Heart right ventricle (tissue), 16 donors: ENCODE measurements at regions not wholly inside any gene's neighbourhood (a gene's known extent, or its start where the extent isn't known, plus 50 kb on each side); places are given as distances from the start of the nearest gene placed in this dataset.
"Not testable (repeated sequence)": the region's sequence is repeated elsewhere in the genome, so short reads cannot be mapped to it uniquely, and the experiment has no call there.

Source experiments
- ATAC-seq, 8 donors: fragments of 200-7000 bp; cut with Tn5 transposase; one replicate each; pipeline ENCODE4 v1.9.1; 2020; ENCODE audit warnings: mild to moderate bottlenecking in 8 of 8, moderate library complexity in 8 of 8, moderate number of reproducible peaks in 1 of 8
- DNase-seq, 2 donors: peaks; one replicate each; pipeline ENCODE4 v3.0.0-alpha.2; 2020
- H3K27ac ChIP-seq, 10 donors: fragments of 200-600 bp; sonication (generic) in 2 of 10; one replicate each; pipeline versions ENCODE4 v1.5.0 to v1.8.0; 2020 to 2022; ENCODE audit warnings: mild to moderate bottlenecking in 3 of 10
- H3K27me3 ChIP-seq, 7 donors: fragments of 200-600 bp; one replicate each; pipeline ENCODE4 v1.8.0; 2021 to 2022; ENCODE audit warnings: mild to moderate bottlenecking in 2 of 7
- H3K36me3 ChIP-seq, 9 donors: fragments of 200-600 bp; sonication (generic) in 1 of 9; one replicate each; pipeline versions ENCODE4 v1.5.0 to v1.8.0; 2020 to 2022; ENCODE audit warnings: mild to moderate bottlenecking in 2 of 9
- H3K4me1 ChIP-seq, 9 donors: fragments of 200-600 bp; sonication (generic) in 1 of 9; one replicate each; pipeline versions ENCODE4 v1.5.0 to v1.8.0; 2020 to 2022; ENCODE audit warnings: mild to moderate bottlenecking in 4 of 9
- H3K4me3 ChIP-seq, 10 donors: fragments of 200-600 bp; sonication (generic) in 2 of 10; one replicate each; pipeline versions ENCODE4 v1.5.0 to v1.8.0; 2020 to 2022; ENCODE audit warnings: mild to moderate bottlenecking in 7 of 10, moderate library complexity in 2 of 10
- H3K9me3 ChIP-seq, 11 donors: fragments of 200-600 bp in 10 of 11; sonication (generic) in 2 of 11; one replicate each; pipeline versions ENCODE4 v1.5.0 to v1.8.0; 2013 to 2022; ENCODE audit warnings: mild to moderate bottlenecking in 2 of 11, control low read depth in 1 of 11, moderate library complexity in 1 of 11
- WGBS, 2 donors: extraction: QIAGEN DNeasy Blood & Tissue Kit; methylation state at CpG; one replicate each; pipeline ENCODE4 v1.1.7; 2013; ENCODE audit warnings: inconsistent platforms in 1 of 2; 5-methylcytosine and 5-hydroxymethylcytosine counted together
- intact Hi-C, 10 donors: fragments of 100-400 bp; cut with DNase I; formaldehyde crosslinking; loops; one replicate each; pipeline versions ENCODE4 v1.11.1 to v1.14.2; 2022
- TF ChIP-seq, protein P1 (sequence below), 9 donors: fragments of 200-600 bp; sonication (generic) in 2 of 9; IDR thresholded peaks; one replicate each; pipeline versions ENCODE4 v1.5.0 to v1.8.0; 2021 to 2022; ENCODE audit warnings: antibody characterized with exemption in 9 of 9, mild to moderate bottlenecking in 5 of 9, moderate library complexity in 1 of 9
- donor health status: Arrhythmogenic right ventricular cardiomyopathy.
- donor health status: ischemic (EF 13 %, LVEDD 7.1; RV severe dilation, severe dysfunction).
- donor health status: healthy with polysubstance abuse.
- donor health status: DM: no; HTN: yes; CAD: no.
- donor health status: DM: no; HTN: no; CAD: no.
- donor health status: ischemic (EF 25% LVEDD 6.9; RV normal size, moderate dysfunction).
- donor health status: ischemic (EF 25% LVEDD 5.7; RV mildly dilated, moderate dysfunction).
- donor health status: healthy.
- donor health status: DM: yes; HTN: yes; CAD: no.
- donor health status: Ischemic cardiomyopathy.
- donor health status: ischemic (EF 35%, LVEDD 5.7; RV mildly dilated, moderate dysfunction).
- donor health status: nonischemic (EF 11% LVEDD 7.7; RV severe dilation, severe dysfunction).
- donor health status: DM: yes; HTN: yes; CAD: no.
- donor health status: PGD.
- donor health status: ischemic (EF 29% LVEDD 5.4; RV normal size, mild dysfunction).
- donor health status: nonischemic (EF 23%, LVEDD 6.1; RV moderate dilation, normal function).

DNA sequence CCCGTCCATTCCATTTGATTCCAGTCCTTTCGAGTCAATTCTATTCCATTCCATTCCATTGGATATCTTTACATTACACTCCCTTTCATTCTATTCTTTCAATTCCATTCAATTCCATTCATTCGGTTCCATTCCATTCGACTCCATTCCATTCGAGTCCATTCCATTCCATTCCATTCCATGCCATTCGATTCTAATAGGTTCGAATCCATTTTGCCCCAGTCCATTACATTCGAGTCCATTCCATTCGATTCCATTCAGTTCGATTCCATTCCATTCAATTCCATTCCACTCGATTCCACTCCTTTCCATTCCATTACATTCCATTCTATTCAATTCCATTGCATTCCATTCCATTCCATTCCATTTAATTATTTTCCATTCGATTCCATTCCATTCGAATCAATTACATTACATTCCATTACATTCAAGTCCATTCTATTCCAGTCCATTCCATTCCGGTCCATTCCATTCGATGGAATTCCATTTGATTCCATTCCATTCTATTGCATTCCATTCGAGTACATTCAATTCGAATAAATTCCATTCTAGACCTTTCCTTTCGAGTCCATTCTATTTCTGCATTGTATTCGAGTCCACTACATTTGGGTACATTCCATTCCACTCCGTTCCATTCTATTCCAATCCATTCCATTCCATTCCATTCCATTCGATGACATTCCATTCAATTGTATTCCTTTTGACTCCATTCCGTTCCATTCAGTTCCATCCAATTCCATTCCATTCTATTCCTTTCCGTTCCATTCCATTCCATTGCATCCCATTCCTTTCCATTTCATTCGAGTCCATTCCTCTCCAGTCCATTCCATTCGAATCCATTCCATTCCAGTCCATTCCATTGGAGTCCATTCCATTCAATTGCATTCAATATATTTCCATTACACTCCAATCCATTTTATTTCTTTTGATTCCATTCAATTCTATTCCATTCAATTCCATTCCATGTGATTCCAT lies 2604.8 kb upstream of the TPTE start:
- ATAC-seq = peak in 2 of 8 donors; percentile 10 to 29
- H3K4me3 ChIP-seq = no peak overlapping the region
- intact Hi-C loops = no loop called here
- no peaks in the 10 kb centered on the region for H3K36me3 ChIP-seq
- H3K4me1 ChIP-seq = no peaks in the 10 kb centered on the region
- WGBS, 2 donors = 74 to 78% methylated on average over 25 of the region's 25 CpGs
- no peak for DNase-seq
- TF ChIP-seq, protein P1, sequence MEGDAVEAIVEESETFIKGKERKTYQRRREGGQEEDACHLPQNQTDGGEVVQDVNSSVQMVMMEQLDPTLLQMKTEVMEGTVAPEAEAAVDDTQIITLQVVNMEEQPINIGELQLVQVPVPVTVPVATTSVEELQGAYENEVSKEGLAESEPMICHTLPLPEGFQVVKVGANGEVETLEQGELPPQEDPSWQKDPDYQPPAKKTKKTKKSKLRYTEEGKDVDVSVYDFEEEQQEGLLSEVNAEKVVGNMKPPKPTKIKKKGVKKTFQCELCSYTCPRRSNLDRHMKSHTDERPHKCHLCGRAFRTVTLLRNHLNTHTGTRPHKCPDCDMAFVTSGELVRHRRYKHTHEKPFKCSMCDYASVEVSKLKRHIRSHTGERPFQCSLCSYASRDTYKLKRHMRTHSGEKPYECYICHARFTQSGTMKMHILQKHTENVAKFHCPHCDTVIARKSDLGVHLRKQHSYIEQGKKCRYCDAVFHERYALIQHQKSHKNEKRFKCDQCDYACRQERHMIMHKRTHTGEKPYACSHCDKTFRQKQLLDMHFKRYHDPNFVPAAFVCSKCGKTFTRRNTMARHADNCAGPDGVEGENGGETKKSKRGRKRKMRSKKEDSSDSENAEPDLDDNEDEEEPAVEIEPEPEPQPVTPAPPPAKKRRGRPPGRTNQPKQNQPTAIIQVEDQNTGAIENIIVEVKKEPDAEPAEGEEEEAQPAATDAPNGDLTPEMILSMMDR (IDR thresholded peaks at IDR 0.05) = no peak
- peaks cover 0 to 26% (median 0%) of the 10 kb centered on the region in 11 donors for H3K9me3 ChIP-seq
- no peak overlapping the region for H3K27ac ChIP-seq
- no peaks in the 10 kb centered on the region for H3K27me3 ChIP-seq

DNA sequence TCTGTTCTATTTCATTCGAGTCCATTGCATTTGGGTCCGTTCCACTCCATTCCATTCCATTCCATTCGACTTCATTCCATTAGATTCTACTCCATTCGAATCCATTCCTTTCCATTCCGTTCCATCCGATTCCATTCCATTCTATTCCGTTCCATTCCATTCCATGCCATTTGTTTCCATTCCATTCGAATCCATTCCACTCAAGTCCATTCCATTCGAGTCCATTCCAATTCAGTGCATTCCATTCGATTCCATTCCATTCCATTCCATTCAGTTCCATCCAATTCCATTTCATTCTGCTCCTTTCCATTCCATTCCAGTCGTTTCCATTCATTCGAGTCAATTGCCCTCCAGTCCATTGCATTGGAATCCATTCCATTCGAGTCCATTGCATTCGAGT lies 2603.7 kb upstream of the TPTE start:
- Histone ChIP-seq H3K36me3 (no peaks in the 10 kb centered on the region), H3K9me3 (peaks cover 0 to 36% (median 5%) of the 10 kb centered on the region in 11 donors), H3K4me1 (no peaks in the 10 kb centered on the region), H3K27ac (no peak overlapping the region), H3K4me3 (no peak overlapping the region), H3K27me3 (no peaks in the 10 kb centered on the region)
- WGBS, 2 donors = 64 to 66% methylated on average over 14 of the region's 14 CpGs
- TF ChIP-seq, protein P1 (IDR thresholded peaks at IDR 0.05) = no peak
- peak in 1 of 8 donors; percentile 14 for ATAC-seq
- no peak for DNase-seq
- intact Hi-C loops = no loop called here

DNA sequence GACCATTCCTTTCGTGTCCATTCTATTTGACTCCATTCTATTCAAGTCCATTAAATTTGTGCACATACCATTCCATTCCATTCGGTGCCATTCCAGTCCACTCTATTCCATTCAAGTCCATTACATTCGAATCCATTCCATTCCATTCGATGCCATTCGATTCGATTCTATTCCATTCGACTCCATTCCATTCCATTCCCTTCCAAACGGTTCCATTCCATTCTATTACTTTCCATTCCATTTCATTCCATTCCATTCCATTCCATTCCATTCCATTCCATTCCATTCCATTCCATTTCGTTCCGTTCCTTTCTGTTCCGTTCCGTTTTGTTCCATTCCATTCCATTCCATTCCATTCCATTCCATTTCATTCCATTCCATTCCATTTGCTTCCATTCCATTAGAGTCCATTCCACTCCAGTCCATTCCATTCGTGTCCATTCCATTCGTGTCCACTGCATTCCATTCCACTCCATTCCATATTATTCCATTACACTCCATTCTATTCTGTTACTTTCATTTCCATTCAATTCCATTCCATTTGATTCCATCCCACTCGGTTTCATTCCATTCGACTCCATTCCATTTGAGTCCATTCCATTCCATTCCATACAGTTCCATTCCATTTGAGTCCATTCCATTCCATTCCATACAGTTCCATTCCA lies 2595.3 kb upstream of the TPTE start:
- H3K9me3 ChIP-seq = peaks cover 0 to 85% (median 0%) of the 10 kb centered on the region in 11 donors
- H3K36me3 ChIP-seq, H3K27ac ChIP-seq, H3K4me3 ChIP-seq, H3K27me3 ChIP-seq, intact Hi-C loops, DNase-seq, H3K4me1 ChIP-seq: not testable (repeated sequence)
- ATAC-seq = peak in 7 of 8 donors; percentile 42 to 84 (median 72)
- 70 to 72% methylated on average over 16 of the region's 16 CpGs for WGBS, 2 donors

DNA sequence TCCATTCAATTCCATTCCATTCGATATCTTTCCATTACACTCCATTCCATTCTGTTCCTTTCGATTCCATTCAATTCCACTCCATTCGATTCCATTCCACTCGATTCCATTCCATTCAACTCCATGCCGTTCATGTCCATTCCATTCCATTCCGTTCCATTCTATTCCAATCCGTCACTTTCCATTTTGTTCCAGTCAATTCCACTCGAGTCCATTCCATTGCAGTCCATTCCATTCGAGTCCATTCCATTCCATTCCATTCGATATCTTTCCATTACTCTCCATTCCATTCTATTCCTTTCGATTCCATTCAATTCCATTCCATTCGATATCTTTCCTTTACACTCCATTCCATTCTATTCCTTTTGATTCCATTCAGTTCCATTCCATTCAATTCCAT lies 2592.9 kb upstream of the TPTE start:
- intact Hi-C loops, ATAC-seq, H3K36me3 ChIP-seq, H3K4me3 ChIP-seq, H3K27me3 ChIP-seq, DNase-seq, H3K27ac ChIP-seq, H3K4me1 ChIP-seq: not testable (repeated sequence)
- 72 to 76% methylated on average over 12 of the region's 12 CpGs for WGBS, 2 donors
- peaks cover 0 to 93% (median 0%) of the 10 kb centered on the region in 11 donors for H3K9me3 ChIP-seq

DNA sequence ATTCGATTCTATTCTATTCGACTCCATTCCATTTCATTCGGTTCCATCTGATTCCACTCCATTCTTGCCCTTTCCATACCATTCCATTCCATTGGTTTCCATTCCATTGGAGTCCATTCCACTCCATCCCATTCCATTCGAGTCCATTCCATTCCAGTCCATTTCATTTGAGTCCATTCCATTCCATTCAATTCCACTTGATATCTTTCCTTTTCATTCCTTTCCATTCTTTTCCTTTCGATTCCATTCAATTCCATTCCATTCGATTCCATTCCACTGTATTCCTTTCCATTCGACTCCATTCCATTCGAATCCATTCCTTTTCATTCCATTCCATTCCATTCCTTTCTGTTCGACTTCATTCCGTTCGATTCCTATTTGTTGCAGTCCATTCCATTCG lies 2591.8 kb upstream of the TPTE start:
- H3K9me3 ChIP-seq = peaks cover 0 to 91% (median 0%) of the 10 kb centered on the region in 11 donors
- 76% methylated on average over 12 of the region's 12 CpGs for WGBS, 2 donors

DNA sequence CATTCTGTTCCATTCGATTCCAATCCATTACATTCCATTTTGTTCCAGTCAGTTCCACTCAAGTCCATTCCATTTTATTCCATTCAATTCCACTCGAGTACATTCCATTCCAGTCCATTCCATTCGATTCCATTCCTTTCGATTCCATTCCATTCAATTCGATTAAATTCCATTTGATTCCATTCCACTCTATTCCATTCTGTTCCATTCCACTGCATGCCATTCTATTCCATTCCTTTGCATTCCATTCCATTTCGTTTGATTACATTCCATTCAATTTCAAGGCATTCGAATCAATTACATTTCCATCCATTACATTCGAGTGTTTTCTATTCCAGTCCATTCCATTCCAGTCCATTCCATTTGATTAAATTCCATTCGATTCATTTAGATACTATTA lies 2590.9 kb upstream of the TPTE start:
- intact Hi-C loops = not testable (repeated sequence)
- H3K9me3 ChIP-seq = peaks cover 0 to 91% (median 0%) of the 10 kb centered on the region in 11 donors

More for the DNA sequence above, 2591.8 kb upstream of the TPTE start:
- DNase-seq, H3K27ac ChIP-seq, H3K36me3 ChIP-seq, H3K4me1 ChIP-seq, H3K4me3 ChIP-seq, ATAC-seq, H3K27me3 ChIP-seq, intact Hi-C loops: not testable (repeated sequence)

DNA sequence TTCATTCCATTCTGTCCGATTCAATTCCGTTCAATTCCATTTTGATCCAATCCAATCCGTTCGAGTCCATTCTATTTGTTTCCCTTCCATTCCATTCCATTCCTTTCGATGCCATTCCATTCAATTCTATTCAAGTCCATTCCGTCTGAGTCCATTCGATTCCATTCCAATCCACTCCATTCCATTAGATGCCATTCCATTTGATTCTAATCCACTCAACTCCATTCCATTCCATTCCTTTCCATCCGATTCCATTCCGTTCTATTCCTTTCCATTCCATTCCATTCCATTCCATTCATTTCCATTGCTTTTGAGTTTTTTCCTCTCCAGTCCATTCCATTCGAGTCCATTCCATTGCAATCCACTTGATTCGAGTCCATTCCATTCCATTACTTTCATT lies 2589.3 kb upstream of the TPTE start:
- H3K27me3 ChIP-seq, H3K36me3 ChIP-seq, ATAC-seq, H3K4me1 ChIP-seq, DNase-seq, H3K4me3 ChIP-seq, intact Hi-C loops, H3K27ac ChIP-seq: not testable (repeated sequence)
- 71 to 75% methylated on average over 11 of the region's 11 CpGs for WGBS, 2 donors
- H3K9me3 ChIP-seq = peaks cover 0 to 90% (median 0%) of the 10 kb centered on the region in 11 donors

More for the DNA sequence above, 2590.9 kb upstream of the TPTE start:
- ATAC-seq, H3K27ac ChIP-seq, H3K27me3 ChIP-seq, H3K36me3 ChIP-seq, H3K4me3 ChIP-seq, DNase-seq, H3K4me1 ChIP-seq: not testable (repeated sequence)
- 60 to 66% methylated on average over 9 of the region's 9 CpGs for WGBS, 2 donors

DNA sequence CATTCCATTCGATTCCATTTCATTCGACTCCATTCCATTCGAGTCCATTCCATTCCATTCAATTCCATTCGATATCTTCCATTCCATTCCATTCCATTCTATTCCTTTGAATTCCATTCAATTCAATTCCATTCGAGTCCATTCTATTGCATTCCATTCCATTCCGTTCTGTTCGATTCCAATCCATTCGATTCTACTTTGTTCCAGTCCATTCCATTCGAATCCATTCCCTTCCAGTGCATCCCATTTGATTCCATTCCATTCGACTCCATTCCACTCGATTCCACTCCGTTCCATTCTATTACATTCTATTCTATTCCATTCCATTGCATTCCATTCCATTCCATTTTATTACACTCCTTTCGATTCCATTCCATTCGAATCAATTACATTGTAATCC lies 2588.5 kb upstream of the TPTE start:
- 74 to 78% methylated on average over 14 of the region's 14 CpGs for WGBS, 2 donors
- H3K36me3 ChIP-seq, ATAC-seq, intact Hi-C loops, H3K27me3 ChIP-seq, H3K4me3 ChIP-seq, H3K27ac ChIP-seq, H3K4me1 ChIP-seq, DNase-seq: not testable (repeated sequence)
- H3K9me3 ChIP-seq = peaks cover 0 to 90% (median 0%) of the 10 kb centered on the region in 11 donors
